A673 (cell line): ENCODE measurements at regions not wholly inside any gene's neighbourhood (a gene's known extent, or its start where the extent isn't known, plus 50 kb on each side); places are given as distances from the start of the nearest gene placed in this dataset.

Experiments used
- BruUV-seq: library from RNA; stranded (reverse); fragments of 400-500 nt; replicated peaks from 2 replicates; lab custom pipeline; 2021; lab: Mats Ljungman, UMichigan
- CTCF ChIA-PET: fragments of 300-600 bp; sonication (Branson Sonifier 250); formaldehyde crosslinking; loops from one replicate; lab custom pipeline; 2022; ENCODE audit warnings: antibody characterized with exemption; lab: Charles Lee
- POLR2A ChIA-PET: fragments of 300-600 bp; sonication (Branson Sonifier 250); formaldehyde crosslinking; loops from one replicate; lab custom pipeline; 2022; ENCODE audit warnings: antibody characterized with exemption; ENCODE audit not compliant: low non-redundant PET; lab: Charles Lee
- DNase-seq: peaks from one replicate; pipeline ENCODE4 v3.0.0-alpha.2; 2015; ENCODE audit warnings: low spot score
- H3K27ac ChIP-seq: fragments of 200-600 bp; sonication (generic); 2 replicates; pipeline ENCODE4 v1.5.1; 2016; ENCODE audit warnings: mixed run types, low read depth, mild to moderate bottlenecking, mixed read lengths, antibody characterized with exemption, low read length; ENCODE audit not compliant: poor library complexity, severe bottlenecking
- H3K27me3 ChIP-seq: fragments of 200-600 bp; sonication (generic); replicated peaks from 2 replicates; pipeline ENCODE4 v1.6.1; 2017; ENCODE audit warnings: mixed run types, low read depth, mild to moderate bottlenecking, mixed read lengths, antibody characterized with exemption, low read length; ENCODE audit not compliant: insufficient read depth, poor library complexity
- H3K36me3 ChIP-seq: fragments of 200-600 bp; sonication (generic); 2 replicates; pipeline ENCODE4 v1.6.1; 2016; ENCODE audit warnings: mixed run types, mild to moderate bottlenecking, mixed read lengths, antibody characterized with exemption, low read length; ENCODE audit not compliant: insufficient read depth, poor library complexity, severe bottlenecking
- H3K4me1 ChIP-seq: fragments of 200-600 bp; sonication (generic); 2 replicates; pipeline ENCODE4 v1.6.1; 2017; ENCODE audit warnings: mixed run types, mild to moderate bottlenecking, mixed read lengths, antibody characterized with exemption, low read length; ENCODE audit not compliant: insufficient read depth, poor library complexity, severe bottlenecking
- H3K4me3 ChIP-seq: fragments of 200-600 bp; sonication (generic); 2 replicates; pipeline ENCODE4 v1.5.1; 2016; ENCODE audit warnings: low read depth, mixed run types, mild to moderate bottlenecking, mixed read lengths, low read length; ENCODE audit not compliant: poor library complexity, severe bottlenecking
- H3K9me3 ChIP-seq: fragments of 200-600 bp; sonication (generic); 2 replicates; pipeline ENCODE4 v1.6.1; 2016; ENCODE audit warnings: mixed run types, low read depth, mild to moderate bottlenecking, mixed read lengths, antibody characterized with exemption, low read length; ENCODE audit not compliant: poor library complexity, severe bottlenecking
- EZH2 ChIP-seq: fragments of 200-600 bp; sonication (generic); IDR thresholded peaks from 2 replicates; pipeline ENCODE4 v1.6.1; 2017; ENCODE audit warnings: borderline replicate concordance, low read depth, mild to moderate bottlenecking, mixed read lengths, antibody characterized with exemption, low read length; ENCODE audit not compliant: poor library complexity, severe bottlenecking
- intact Hi-C: fragments of 100-400 bp; cut with micrococcal nuclease; formaldehyde crosslinking; loops from one replicate; pipeline ENCODE4 v1.10.0; 2022; ENCODE audit not compliant: unreplicated experiment
- TF ChIP-seq, protein P1 (sequence below): fragments of 300-800, 200-600 bp; sonication (generic); conservative IDR thresholded peaks from 2 replicates; pipeline ENCODE4 v1.5.1; 2017; ENCODE audit warnings: low read depth, mild to moderate bottlenecking, antibody characterized with exemption, low read length, moderate library complexity, mixed read lengths

DNA sequence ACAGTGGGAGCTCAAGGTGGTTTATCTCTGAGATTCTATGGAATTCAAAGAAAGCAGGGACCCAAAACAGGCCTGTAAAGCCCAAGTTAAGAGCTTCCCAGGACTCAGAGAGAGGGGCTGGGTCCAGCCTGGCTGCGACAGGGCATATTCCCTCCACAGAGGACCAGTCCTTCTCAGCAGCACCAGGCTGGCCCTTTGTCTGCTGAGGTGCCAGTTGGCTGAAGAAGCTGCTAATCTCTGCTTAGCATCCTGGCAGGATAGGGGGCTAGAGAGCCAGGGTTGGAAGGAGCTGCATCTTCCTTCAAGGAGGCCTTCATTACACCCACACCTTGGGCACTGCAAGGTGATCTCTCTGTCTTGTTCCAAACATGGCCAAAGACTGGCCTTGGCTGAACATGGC, 68.3 kb upstream of the TUNAR start:
- intact Hi-C loops = no loop called here
- H3K9me3 ChIP-seq = peaks cover 4% of the 10 kb centered on the region
- H3K4me1 ChIP-seq = no peaks in the 10 kb centered on the region
- no peaks in the 10 kb centered on the region for H3K36me3 ChIP-seq
- no peak overlapping the region for H3K4me3 ChIP-seq
- TF ChIP-seq EZH2 = no peak
- TF ChIP-seq, protein P1, sequence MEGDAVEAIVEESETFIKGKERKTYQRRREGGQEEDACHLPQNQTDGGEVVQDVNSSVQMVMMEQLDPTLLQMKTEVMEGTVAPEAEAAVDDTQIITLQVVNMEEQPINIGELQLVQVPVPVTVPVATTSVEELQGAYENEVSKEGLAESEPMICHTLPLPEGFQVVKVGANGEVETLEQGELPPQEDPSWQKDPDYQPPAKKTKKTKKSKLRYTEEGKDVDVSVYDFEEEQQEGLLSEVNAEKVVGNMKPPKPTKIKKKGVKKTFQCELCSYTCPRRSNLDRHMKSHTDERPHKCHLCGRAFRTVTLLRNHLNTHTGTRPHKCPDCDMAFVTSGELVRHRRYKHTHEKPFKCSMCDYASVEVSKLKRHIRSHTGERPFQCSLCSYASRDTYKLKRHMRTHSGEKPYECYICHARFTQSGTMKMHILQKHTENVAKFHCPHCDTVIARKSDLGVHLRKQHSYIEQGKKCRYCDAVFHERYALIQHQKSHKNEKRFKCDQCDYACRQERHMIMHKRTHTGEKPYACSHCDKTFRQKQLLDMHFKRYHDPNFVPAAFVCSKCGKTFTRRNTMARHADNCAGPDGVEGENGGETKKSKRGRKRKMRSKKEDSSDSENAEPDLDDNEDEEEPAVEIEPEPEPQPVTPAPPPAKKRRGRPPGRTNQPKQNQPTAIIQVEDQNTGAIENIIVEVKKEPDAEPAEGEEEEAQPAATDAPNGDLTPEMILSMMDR = no peak
- H3K27me3 ChIP-seq = peaks cover 45% of the 10 kb centered on the region
- no peak overlapping the region for H3K27ac ChIP-seq
- no peak for DNase-seq
- CTCF ChIA-PET = no interaction called here
- POLR2A ChIA-PET = no interaction called here
- no TSS peak for BruUV-seq

DNA sequence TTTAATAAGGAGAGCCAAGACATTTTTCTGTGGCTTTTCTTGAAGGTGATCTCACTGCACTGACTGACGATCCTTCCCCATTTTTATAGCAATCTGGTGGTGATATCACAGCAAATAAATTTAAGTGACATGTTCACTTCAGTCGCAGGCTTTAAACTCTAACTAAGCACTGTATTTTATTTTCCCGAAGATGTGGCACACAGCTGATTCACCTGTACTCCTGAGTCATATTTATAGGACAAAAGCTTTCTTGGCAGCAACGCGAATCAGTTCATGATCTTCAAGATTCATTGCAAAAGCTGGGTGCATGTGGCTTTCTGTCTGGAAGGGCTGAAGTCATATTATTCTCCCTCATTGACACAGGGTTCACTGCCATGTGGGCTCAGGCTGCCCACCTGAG, 79.8 kb upstream of the TUNAR start:
- no peak for TF ChIP-seq EZH2
- TF ChIP-seq, protein P1 = no peak
- CTCF ChIA-PET = no interaction called here
- Histone ChIP-seq H3K27ac (no peak overlapping the region), H3K4me1 (no peaks in the 10 kb centered on the region), H3K27me3 (peaks cover 68% of the 10 kb centered on the region), H3K9me3 (no peaks in the 10 kb centered on the region), H3K36me3 (no peaks in the 10 kb centered on the region), H3K4me3 (no peak overlapping the region)
- no peak for DNase-seq
- POLR2A ChIA-PET = no interaction called here
- intact Hi-C loops = no loop called here
- no TSS peak for BruUV-seq

DNA sequence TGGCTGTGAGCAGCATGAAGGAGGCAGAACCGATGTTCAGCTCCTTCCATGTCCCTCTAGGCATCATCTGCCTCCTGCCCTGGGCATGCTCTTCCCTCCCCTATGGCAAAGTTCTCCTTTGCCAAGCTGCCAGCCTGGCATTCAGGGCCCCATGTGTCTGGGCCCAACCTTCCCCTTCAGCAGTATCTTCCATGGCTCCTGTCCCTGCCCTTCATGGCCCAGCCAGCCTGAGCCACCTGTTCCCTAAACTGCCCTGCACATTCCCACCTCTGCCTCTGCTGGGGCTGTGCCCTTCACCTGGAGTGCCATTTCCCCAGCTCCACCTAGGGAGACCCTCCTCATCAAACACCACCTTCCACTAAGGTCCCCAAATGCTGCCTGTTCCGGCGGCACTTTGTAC, 74.0 kb upstream of the TCL1A start:
- no peaks in the 10 kb centered on the region for H3K4me1 ChIP-seq
- ChIA-PET POLR2A (no interaction called here), CTCF (no interaction called here)
- H3K36me3 ChIP-seq = no peaks in the 10 kb centered on the region
- intact Hi-C loops = loop anchor here (10.0 kb wide), 1 partner anchor 167 kb away; no protein-coding TSS in a partner anchor
- no peak overlapping the region for H3K4me3 ChIP-seq
- H3K9me3 ChIP-seq = no peaks in the 10 kb centered on the region
- H3K27me3 ChIP-seq = peaks cover 48% of the 10 kb centered on the region
- no peak for DNase-seq
- TF ChIP-seq EZH2 = no peak
- TF ChIP-seq, protein P1 = no peak
- BruUV-seq = no TSS peak
- no peak overlapping the region for H3K27ac ChIP-seq
